Fibroblast of skin of left quadriceps (primary cell): ENCODE measurements at regions not wholly inside any gene's neighbourhood (a gene's known extent, or its start where the extent isn't known, plus 50 kb on each side); places are given as distances from the start of the nearest gene placed in this dataset.

ENCODE experiments used
- DNase-seq, 2 experiments: peaks; one replicate each; pipeline ENCODE4 v3.0.0-alpha.2; 2013; ENCODE audit warnings: low read depth in 2 of 2

DNA sequence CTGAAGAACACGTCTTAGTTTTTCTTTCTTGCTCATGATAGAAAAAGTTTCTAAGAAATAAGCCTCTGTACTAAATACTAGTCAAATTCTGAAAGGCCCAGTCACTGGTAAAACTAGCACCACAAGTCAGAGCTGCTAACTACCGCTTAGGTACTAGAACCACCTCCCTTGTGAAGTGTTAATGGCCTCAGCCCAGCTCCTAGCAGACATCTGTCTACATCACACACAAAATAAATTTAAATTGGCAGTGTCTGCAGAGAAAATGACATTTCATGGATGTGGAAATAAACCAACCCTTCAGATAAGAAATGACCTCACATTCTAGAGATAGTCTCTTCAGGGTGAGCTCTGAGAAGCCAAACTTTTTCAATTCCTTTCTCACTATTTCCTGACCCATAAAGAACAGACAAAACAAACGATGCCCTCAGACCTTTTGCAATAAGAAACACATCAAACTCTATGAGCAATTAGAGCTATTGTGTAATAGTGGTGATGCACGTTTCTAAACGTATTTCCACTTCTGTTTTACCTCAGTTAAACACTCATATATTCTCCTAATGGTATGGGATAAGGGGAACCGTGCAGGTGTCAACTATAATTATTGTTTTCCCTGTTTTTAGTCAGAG lies 70.3 kb upstream of the DSG1 start:
- no peak for DNase-seq

DNA sequence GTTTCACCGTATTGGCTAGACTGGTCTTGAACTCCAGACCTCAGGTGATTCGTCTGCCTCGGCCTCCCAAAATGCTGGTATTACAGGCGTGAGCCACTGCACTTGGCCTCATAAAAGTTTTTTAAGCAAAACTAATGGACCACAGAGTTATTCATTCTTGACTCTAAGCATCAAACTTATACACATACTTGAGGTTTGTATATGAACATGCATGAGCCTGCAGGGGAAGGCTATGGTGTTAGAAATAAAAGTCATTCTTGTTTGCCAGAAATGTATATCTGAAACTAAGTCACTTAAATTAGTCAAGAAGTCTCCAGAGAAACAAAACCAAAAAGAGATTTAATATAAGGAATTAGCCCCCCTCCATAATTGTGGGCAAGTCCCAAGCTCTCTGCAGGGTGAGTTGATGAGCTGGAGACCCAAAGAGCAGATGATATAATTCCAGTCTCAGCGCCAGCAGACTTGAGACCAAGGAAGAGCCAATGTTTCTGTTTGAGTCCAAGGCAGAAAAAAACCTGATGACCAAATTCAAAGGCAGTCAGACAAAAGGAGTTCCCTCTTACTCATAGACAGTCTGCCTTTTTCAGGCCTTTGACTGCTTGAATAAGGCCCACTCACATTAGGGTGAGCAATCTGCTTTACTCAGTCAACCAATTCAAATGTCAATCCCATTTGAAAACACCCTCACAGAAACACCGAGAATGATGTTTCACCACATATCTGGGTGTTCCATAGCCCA lies 69.0 kb upstream of the DSG1 start:
- no peak for DNase-seq

DNA sequence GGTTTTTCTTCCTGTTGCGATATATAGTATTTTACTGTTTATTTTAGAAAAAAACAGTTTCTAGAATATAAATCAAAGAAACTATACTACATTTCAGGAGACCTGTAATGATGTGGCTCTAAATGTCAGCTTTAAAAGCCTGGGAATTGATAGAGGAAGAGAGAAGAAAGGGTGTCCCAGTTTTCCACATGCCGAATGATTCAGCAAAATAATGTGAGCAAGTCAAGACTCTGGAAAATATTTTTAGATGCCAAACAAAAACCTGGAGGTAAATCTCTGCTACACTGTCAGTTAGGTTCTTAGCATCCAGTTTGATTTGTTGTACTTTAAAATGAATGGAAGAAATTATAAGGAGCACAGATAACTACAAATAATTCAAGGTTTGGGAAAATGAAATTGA lies 67.1 kb upstream of the DSG1 start:
- DNase-seq = no peak

DNA sequence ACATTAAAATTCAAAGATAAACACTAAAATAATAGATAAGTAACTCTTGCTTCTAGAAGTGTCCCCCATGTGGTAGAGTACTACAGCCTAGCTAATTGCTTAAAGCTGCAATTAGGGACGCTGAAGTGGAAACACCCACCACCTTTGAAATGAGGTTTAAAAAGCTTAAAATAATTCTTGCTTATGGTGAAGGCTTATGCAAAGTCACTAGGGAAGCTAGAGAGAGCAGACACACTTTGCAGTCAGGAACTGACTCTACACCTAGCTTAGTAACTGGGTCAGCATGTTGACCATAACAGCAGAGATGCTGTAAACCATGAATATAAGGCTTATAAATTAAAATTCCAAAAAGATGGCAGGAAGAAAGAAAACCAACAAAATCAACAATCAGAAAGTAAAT lies 65.4 kb upstream of the DSG1 start:
- no peak for DNase-seq

DNA sequence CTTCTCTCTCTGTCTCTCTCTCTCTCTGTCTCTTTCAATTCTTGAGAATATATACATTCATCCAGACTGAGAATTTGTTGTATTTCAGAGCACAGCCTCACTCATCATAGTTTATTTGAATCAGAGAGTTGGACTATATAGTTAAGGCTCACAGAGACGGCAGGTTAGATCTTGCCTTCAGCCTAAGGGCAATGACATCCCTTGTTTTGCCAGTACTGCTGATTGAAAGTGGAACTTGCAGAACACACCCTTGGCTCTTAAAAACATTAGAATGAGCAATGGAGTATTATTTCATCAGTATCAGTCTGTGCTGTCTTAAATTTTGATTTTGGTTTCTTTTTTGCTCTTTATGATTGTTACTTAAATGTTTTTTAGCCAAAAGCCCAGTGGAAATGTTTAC lies 62.0 kb upstream of the DSG1 start:
- DNase-seq = no peak

DNA sequence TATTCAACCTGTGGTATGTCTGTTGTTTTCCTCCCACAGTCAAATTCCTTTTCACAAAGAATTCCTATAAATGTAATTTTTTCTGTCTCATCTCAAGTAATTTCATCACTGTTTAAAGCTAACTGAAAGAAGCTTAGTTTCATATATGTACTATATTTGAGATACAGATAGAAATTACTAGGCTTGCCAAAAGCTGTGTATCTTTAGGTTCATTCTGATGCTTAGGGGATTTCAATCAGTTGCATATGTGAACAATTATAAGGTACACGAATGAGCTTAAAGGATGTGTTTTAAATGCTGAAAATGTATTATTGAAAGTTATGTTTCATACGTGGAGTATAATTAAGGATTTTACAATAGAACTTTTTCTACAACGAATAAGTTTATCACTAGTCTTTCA lies 59.2 kb upstream of the DSG1 start:
- no peak for DNase-seq

DNA sequence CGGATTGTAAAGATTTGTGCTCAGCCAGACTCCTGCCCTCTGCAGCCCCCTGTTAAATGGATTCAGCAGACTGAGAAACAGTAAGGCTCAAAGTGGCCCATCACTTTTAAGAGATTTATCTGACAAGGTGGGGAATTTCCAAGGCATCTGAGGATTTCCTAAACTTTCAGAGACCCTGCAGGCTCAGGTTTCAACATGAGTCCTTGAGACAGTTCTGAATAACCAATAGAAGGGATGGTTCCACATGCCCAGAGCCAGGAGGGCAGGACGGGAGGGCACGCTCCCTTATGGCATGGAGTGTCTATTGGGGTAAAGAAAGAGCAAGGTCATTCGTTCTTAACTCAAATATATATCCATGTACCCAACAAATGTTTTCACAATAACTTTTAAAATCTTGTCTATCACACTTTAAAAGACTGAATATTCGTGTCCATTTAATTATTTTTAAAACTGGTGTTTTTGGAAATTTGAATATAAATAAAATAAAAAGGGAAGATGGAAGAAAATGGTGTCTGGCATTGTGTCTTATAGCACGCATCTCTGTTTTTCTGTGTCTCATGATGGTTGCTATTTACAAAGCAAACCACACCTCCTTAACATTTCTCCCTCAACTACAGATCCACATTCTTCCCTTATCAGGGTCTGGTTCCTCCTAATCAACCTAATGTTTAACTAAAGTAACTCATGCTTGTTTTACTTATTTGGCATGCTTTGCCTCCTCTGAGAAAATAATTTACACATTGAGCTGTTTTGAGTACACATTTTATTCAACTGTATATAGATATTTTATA lies 56.0 kb upstream of the DSG1 start:
- no peak for DNase-seq

DNA sequence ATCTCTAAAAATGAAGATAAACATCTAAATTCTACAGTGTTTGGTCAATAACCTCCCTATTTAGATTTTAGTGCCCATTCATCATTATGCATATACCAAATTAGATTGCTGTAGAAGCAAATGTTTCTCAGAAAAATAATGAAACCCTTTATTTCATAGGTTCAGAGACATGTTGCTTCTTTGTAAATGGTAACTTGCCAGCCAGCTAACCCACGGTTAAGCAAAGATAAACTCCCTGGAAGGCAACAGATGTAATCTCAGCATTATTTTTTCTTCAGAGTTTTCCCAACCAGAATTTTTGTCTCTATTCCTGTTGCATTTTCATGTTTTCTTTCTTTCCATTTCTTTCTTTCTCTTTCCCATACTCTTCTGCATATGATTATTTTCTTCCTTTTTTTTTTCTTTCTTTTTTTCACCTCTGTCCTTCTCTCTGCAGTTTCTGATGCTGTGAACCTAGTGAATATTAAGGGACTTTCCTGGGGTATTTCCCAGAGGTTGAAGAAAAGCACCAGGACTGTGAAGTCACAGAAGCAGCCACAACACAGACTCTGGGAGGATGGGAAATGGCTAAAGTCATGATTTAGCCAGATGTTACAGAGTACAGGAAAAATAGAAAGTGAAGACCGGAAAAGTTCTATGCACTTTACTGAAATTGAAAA lies 50.0 kb upstream of the DSG1 start:
- DNase-seq = no peak
